ENCODE measurements at regions not wholly inside any gene's neighbourhood (a gene's known extent, or its start where the extent isn't known, plus 50 kb on each side); places are given as distances from the start of the nearest gene placed in this dataset.
"Not testable (repeated sequence)": the region's sequence is repeated elsewhere in the genome, so short reads cannot be mapped to it uniquely, and the experiment has no call there.

DNA sequence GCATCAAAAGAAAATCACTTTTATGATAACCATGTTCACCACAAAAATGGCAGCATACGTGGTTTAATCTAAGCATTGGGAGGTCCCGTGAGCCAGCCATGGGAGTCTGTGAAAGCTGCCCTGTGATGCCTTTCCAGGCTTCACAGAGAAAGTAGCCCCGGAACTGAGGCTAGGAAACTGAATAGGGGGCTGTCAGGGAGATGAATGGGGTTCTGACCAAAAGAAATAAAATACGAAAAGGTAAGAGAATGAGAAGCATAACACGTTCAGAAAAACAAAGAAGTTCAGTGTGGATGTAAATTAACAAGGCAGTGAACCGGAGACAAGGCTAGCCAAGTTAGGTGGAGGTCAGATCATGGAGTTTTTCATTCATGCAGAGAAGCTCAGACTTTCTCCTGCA is 118.9 kb downstream of the ANXA2 start:
- no peak for DNase-seq

DNA sequence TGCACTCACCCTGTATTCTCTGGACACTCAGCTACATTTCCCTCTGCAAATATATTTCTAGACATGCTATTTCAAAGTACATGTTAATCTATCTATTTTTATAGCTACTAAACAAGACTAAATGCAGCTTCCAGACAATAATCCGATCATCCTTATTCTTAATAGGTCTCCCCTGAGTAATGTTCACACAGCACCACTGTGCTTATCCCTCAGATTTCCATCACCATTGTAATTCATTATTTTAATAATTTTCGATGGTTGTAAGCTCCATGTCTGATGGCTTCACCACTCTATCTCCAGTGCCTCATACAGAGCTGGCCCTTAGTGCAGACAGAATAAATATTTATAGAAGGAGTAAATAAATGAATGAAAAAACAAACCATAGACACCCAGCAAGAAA is 117.5 kb downstream of the ANXA2 start:
- no peak for DNase-seq

DNA sequence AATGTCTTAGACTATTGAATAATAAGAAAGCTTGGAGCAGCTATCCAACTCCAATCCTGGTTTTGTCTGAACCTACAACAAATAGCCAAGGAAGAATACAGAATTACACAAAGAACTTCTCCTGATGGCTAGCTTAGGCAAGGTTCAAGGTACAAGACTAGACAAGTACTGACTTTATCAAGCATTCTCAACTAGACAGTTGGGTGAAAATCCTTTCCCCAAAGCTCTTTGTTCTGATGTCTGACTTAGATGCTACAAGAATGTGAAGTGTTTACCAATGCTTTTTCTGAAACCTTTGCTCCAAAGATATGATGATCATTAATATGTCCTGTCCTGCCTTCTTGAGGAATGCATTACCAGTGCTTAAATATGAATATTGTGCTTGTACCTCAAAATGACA is 113.8 kb downstream of the ANXA2 start:
- DNase-seq: no peak

DNA sequence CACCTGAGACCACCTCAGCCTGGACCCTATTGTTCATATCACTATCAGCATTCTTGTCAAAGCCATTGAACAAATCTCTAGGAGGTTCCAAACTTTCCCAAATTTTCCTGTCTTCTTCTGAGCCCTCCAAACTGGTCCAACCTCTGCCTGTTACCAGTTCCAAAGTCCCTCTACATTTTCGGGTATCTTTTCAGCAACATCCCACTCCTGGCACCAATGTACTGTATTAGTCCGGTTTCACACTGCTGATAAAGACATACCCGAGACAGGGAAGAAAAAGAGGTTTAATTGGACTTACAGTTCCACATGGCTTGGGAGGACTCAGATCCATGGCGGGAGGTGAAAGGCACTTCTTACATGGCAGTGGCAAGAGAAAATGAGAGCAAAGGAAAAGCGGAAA is 101.9 kb downstream of the ANXA2 start:
- DNase-seq: not testable (repeated sequence)

DNA sequence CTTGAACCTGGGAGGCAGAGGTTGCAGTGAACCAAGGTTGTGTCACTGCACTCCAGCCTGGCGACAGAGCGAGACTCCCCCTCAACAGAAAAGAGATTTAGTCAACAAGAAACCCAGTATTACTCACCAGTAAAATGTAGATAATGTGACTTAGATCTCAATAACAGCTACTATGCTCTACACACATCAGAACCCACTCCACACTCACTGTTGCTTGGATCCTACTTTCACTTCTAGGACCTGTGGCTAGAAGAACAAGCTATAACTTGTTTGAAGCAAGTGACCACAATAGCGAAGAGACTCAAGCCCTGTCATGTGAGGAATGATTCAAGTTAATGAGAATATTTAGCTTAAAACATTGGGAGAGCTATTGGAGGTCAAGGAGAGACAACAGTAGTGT is 100.7 kb downstream of the ANXA2 start:
- DNase-seq: no peak

Data from NCI-H2081 (cell line).